Loucy (cell line): ENCODE measurements at regions not wholly inside any gene's neighbourhood (a gene's known extent, or its start where the extent isn't known, plus 50 kb on each side); places are given as distances from the start of the nearest gene placed in this dataset.

ENCODE experiments used
- H2AFZ ChIP-seq: fragments of 200-600 bp; sonication (generic); 2 replicates; pipeline ENCODE4 v1.6.0; 2016; ENCODE audit warnings: antibody characterized with exemption, mild to moderate bottlenecking, low read length, moderate library complexity
- H3F3A ChIP-seq: fragments of 200-600 bp; 2 replicates; pipeline ENCODE4 v1.6.0; 2016; ENCODE audit warnings: antibody characterized with exemption, low read depth, mild to moderate bottlenecking
- H3K27me3 ChIP-seq: fragments of 200-600 bp; sonication (generic); 2 replicates; pipeline ENCODE4 v1.6.1; 2014; ENCODE audit warnings: low read length, mild to moderate bottlenecking; ENCODE audit not compliant: insufficient read depth, poor library complexity, severe bottlenecking
- H3K36me3 ChIP-seq: fragments of 200-600 bp; sonication (generic); 2 replicates; pipeline ENCODE4 v1.6.1; 2016; ENCODE audit warnings: low read length; ENCODE audit not compliant: insufficient read depth
- H3K4me1 ChIP-seq: fragments of 200-600 bp; sonication (generic); 2 replicates; pipeline ENCODE4 v1.5.1; 2014; ENCODE audit warnings: low read length, mild to moderate bottlenecking; ENCODE audit not compliant: insufficient read depth, poor library complexity, severe bottlenecking
- H3K4me2 ChIP-seq: fragments of 200-600 bp; sonication (generic); 2 replicates; pipeline ENCODE4 v1.6.0; 2014; ENCODE audit warnings: antibody characterized with exemption, low read length, low read depth, mild to moderate bottlenecking; ENCODE audit not compliant: poor library complexity, severe bottlenecking
- H3K4me3 ChIP-seq: fragments of 200-600 bp; sonication (generic); 2 replicates; pipeline ENCODE4 v1.5.1; 2014; ENCODE audit warnings: low read length, mild to moderate bottlenecking, mixed read lengths; ENCODE audit not compliant: poor library complexity, severe bottlenecking
- H3K79me2 ChIP-seq: fragments of 200-600 bp; sonication (generic); 2 replicates; pipeline ENCODE4 v1.6.1; 2014; ENCODE audit warnings: low read length; ENCODE audit not compliant: insufficient read depth
- H3K9ac ChIP-seq: fragments of 200-600 bp; sonication (generic); 2 replicates; pipeline ENCODE4 v1.6.0; 2014; ENCODE audit warnings: mild to moderate bottlenecking, low read depth, low read length, moderate library complexity; ENCODE audit not compliant: poor library complexity, severe bottlenecking
- H3K9me2 ChIP-seq: fragments of 200-600 bp; sonication (generic); replicated peaks from 2 replicates; pipeline ENCODE4 v1.6.1; 2016; ENCODE audit warnings: low read depth, low read length, mixed read lengths
- H3K9me3 ChIP-seq: fragments of 200-600 bp; sonication (generic); 2 replicates; pipeline ENCODE4 v1.6.1; 2014; ENCODE audit warnings: mild to moderate bottlenecking, antibody characterized with exemption, low read length, low read depth; ENCODE audit not compliant: insufficient read depth
- H4K20me1 ChIP-seq: fragments of 200-600 bp; sonication (generic); 2 replicates; pipeline ENCODE4 v1.6.0; 2014; ENCODE audit warnings: antibody characterized with exemption, low read length, mild to moderate bottlenecking; ENCODE audit not compliant: insufficient read depth, poor library complexity, severe bottlenecking
- EZH2phosphoT487 ChIP-seq: fragments of 200-600 bp; IDR thresholded peaks from 2 replicates; pipeline ENCODE4 v1.6.1; 2018; ENCODE audit warnings: antibody characterized with exemption, mild to moderate bottlenecking, moderate library complexity, borderline replicate concordance
- TF ChIP-seq, protein P1 (sequence below): fragments of 200-600 bp; sonication (generic); conservative IDR thresholded peaks from 2 replicates; pipeline ENCODE4 v1.5.1; 2014; ENCODE audit warnings: mild to moderate bottlenecking, antibody characterized with exemption, low read length

GRCh38 chr3:148583793-148584192 is 113.9 kb upstream of the AGTR1 start:
- no peaks in the 10 kb centered on the region for H3K36me3 ChIP-seq
- TF ChIP-seq, protein P1, sequence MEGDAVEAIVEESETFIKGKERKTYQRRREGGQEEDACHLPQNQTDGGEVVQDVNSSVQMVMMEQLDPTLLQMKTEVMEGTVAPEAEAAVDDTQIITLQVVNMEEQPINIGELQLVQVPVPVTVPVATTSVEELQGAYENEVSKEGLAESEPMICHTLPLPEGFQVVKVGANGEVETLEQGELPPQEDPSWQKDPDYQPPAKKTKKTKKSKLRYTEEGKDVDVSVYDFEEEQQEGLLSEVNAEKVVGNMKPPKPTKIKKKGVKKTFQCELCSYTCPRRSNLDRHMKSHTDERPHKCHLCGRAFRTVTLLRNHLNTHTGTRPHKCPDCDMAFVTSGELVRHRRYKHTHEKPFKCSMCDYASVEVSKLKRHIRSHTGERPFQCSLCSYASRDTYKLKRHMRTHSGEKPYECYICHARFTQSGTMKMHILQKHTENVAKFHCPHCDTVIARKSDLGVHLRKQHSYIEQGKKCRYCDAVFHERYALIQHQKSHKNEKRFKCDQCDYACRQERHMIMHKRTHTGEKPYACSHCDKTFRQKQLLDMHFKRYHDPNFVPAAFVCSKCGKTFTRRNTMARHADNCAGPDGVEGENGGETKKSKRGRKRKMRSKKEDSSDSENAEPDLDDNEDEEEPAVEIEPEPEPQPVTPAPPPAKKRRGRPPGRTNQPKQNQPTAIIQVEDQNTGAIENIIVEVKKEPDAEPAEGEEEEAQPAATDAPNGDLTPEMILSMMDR: no peak
- TF ChIP-seq EZH2phosphoT487: no peak
- H4K20me1 ChIP-seq: no peaks in the 10 kb centered on the region
- H3K4me3 ChIP-seq: no peak overlapping the region
- no peak overlapping the region for H2AFZ ChIP-seq
- H3K9me2 ChIP-seq: no peaks in the 10 kb centered on the region
- H3K9ac ChIP-seq: no peak overlapping the region
- no peak overlapping the region for H3K4me2 ChIP-seq
- H3F3A ChIP-seq: no peaks in the 10 kb centered on the region
- H3K9me3 ChIP-seq: no peaks in the 10 kb centered on the region
- H3K27me3 ChIP-seq: no peaks in the 10 kb centered on the region
- H3K79me2 ChIP-seq: no peaks in the 10 kb centered on the region
- no peaks in the 10 kb centered on the region for H3K4me1 ChIP-seq

GRCh38 chr3:148584438-148584837 is 113.3 kb upstream of the AGTR1 start:
- Histone ChIP-seq H3K79me2 (no peaks in the 10 kb centered on the region), H3K4me2 (no peak overlapping the region), H2AFZ (no peak overlapping the region), H4K20me1 (no peaks in the 10 kb centered on the region), H3K4me1 (no peaks in the 10 kb centered on the region), H3K9me2 (no peaks in the 10 kb centered on the region), H3K9ac (no peak overlapping the region), H3K4me3 (no peak overlapping the region), H3K27me3 (no peaks in the 10 kb centered on the region), H3K36me3 (no peaks in the 10 kb centered on the region), H3F3A (no peaks in the 10 kb centered on the region), H3K9me3 (no peaks in the 10 kb centered on the region)
- TF ChIP-seq, protein P1: no peak
- TF ChIP-seq EZH2phosphoT487: no peak

DNA sequence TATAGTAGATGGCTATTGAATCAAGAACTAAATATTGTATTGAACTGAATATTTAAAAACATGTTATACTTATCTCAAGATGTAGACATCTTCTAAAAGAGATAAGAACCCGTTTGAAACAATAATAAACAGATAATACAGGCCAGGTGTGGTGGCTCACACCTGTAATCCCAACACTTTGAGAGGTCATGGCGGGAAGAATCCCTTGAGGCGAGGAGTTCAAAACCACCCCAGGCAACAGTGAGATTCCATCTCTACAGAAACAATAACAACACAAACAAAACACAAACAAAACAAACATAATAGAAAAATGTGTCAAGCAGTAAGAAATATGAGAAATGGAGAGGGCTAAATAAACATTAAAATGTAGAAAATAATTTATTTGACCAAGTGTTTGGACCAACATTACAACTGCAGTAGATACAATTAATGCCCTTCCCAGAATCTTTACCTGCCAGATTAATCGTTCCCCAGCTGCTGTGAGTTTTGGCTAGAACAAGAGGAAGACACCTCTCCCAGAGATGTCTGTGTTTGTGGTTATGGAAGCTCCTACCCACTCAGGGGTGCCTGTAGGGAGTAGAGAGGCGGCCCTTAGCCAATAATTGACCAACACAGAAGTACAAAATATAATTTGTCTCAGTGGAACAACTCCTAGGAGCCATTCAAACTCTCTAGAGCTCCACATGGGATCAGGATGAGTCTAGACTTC is 111.9 kb upstream of the AGTR1 start:
- no peaks in the 10 kb centered on the region for H3K4me1 ChIP-seq
- H3K36me3 ChIP-seq: no peaks in the 10 kb centered on the region
- H3K27me3 ChIP-seq: no peaks in the 10 kb centered on the region
- H3K9me2 ChIP-seq: no peaks in the 10 kb centered on the region
- H3K4me2 ChIP-seq: no peak overlapping the region
- H3K9ac ChIP-seq: no peak overlapping the region
- H3F3A ChIP-seq: no peaks in the 10 kb centered on the region
- no peak overlapping the region for H2AFZ ChIP-seq
- TF ChIP-seq, protein P1: no peak
- TF ChIP-seq EZH2phosphoT487: no peak
- H4K20me1 ChIP-seq: no peaks in the 10 kb centered on the region
- no peaks in the 10 kb centered on the region for H3K79me2 ChIP-seq
- H3K4me3 ChIP-seq: no peak overlapping the region
- H3K9me3 ChIP-seq: no peaks in the 10 kb centered on the region
